ENCODE measurements at regions not wholly inside any gene's neighbourhood (a gene's known extent, or its start where the extent isn't known, plus 50 kb on each side); places are given as distances from the start of the nearest gene placed in this dataset.

- in situ Hi-C loops (cut with HindIII; ENCODE audit: low sequenced_read_pairs) = no loop called here
- DNase-seq (ENCODE audit: low read depth, low spot score) = peak; percentile 10
- no peak overlapping the region for H3K4me3 ChIP-seq (ENCODE audit: low read depth, low read length)
- TF ChIP-seq CTCF (IDR thresholded peaks at IDR 0.05; ENCODE audit: low read depth, low read length) = no peak
Observed at GRCh38 chr15:37691911-37692310, 242.5 kb upstream of the TMCO5A start.

GRCh38 chr15:37693926-37694325 is 240.5 kb upstream of the TMCO5A start:
- no peak overlapping the region for H3K4me3 ChIP-seq (ENCODE audit: low read depth, low read length)
- TF ChIP-seq CTCF (IDR thresholded peaks at IDR 0.05; ENCODE audit: low read depth, low read length) = no peak
- no peak for DNase-seq (ENCODE audit: low read depth, low spot score)
- in situ Hi-C loops (cut with HindIII; ENCODE audit: low sequenced_read_pairs) = no loop called here

- peak; percentile 58 for DNase-seq (ENCODE audit: low read depth, low spot score)
- TF ChIP-seq CTCF (IDR thresholded peaks at IDR 0.05; ENCODE audit: low read depth, low read length) = no peak
- H3K4me3 ChIP-seq (ENCODE audit: low read depth, low read length) = no peak overlapping the region
- in situ Hi-C loops (cut with HindIII; ENCODE audit: low sequenced_read_pairs) = no loop called here
Observed at GRCh38 chr15:37695719-37696118, 238.7 kb upstream of the TMCO5A start.

GRCh38 chr15:37698679-37699078 is 235.8 kb upstream of the TMCO5A start:
- DNase-seq (ENCODE audit: low read depth, low spot score) = no peak
- in situ Hi-C loops (cut with HindIII; ENCODE audit: low sequenced_read_pairs) = no loop called here
- no peak overlapping the region for H3K4me3 ChIP-seq (ENCODE audit: low read depth, low read length)
- TF ChIP-seq CTCF (IDR thresholded peaks at IDR 0.05; ENCODE audit: low read depth, low read length) = no peak

- in situ Hi-C loops (cut with HindIII; ENCODE audit: low sequenced_read_pairs) = no loop called here
Observed at GRCh38 chr15:37701230-37701629, 233.2 kb upstream of the TMCO5A start.

GRCh38 chr15:37709669-37710068 is 224.8 kb upstream of the TMCO5A start:
- no peak for TF ChIP-seq CTCF (IDR thresholded peaks at IDR 0.05; ENCODE audit: low read depth, low read length)
- no peak for DNase-seq (ENCODE audit: low read depth, low spot score)
- no peak overlapping the region for H3K4me3 ChIP-seq (ENCODE audit: low read depth, low read length)
- in situ Hi-C loops (cut with HindIII; ENCODE audit: low sequenced_read_pairs) = no loop called here

More at GRCh38 chr15:37701230-37701629, 233.2 kb upstream of the TMCO5A start:
- TF ChIP-seq CTCF (IDR thresholded peaks at IDR 0.05; ENCODE audit: low read depth, low read length) = no peak
- no peak overlapping the region for H3K4me3 ChIP-seq (ENCODE audit: low read depth, low read length)
- DNase-seq (ENCODE audit: low read depth, low spot score) = no peak

- no peak for DNase-seq (ENCODE audit: low read depth, low spot score)
- H3K4me3 ChIP-seq (ENCODE audit: low read depth, low read length) = no peak overlapping the region
- TF ChIP-seq CTCF (IDR thresholded peaks at IDR 0.05; ENCODE audit: low read depth, low read length) = no peak
- in situ Hi-C loops (cut with HindIII; ENCODE audit: low sequenced_read_pairs) = no loop called here
Observed at GRCh38 chr15:37715101-37715500, 219.3 kb upstream of the TMCO5A start.

All from astrocyte of the spinal cord (primary cell).